GM23338 (cell line): ENCODE measurements at regions not wholly inside any gene's neighbourhood (a gene's known extent, or its start where the extent isn't known, plus 50 kb on each side); places are given as distances from the start of the nearest gene placed in this dataset.

Experiments used
- ATAC-seq: fragments of 200-7000 bp; cut with Tn5 transposase; 3 replicates; pipeline ENCODE4 v1.9.1; 2020
- DNase-seq: peaks from one replicate; pipeline ENCODE4 v3.0.0-alpha.2; 2015; ENCODE audit warnings: low spot score
- H2AFZ ChIP-seq: fragments of 200-600 bp; sonication (generic); 2 replicates; pipeline ENCODE4 v1.8.0; 2016; ENCODE audit warnings: antibody characterized with exemption, mild to moderate bottlenecking, moderate library complexity
- H3F3A ChIP-seq: fragments of 200-600 bp; sonication (generic); replicated peaks from 2 replicates; pipeline ENCODE4 v1.8.0; 2017; ENCODE audit warnings: antibody characterized with exemption, mixed run types, low read depth
- H3K27ac ChIP-seq: fragments of 200-600 bp; sonication (generic); 2 replicates; pipeline ENCODE4 v1.6.1; 2016; ENCODE audit warnings: low read depth
- H3K27me3 ChIP-seq: fragments of 200-600 bp; sonication (generic); 2 replicates; pipeline ENCODE4 v1.8.0; 2016; ENCODE audit warnings: mild to moderate bottlenecking, mixed run types, moderate library complexity; ENCODE audit not compliant: insufficient read depth
- H3K36me3 ChIP-seq: fragments of 200-600 bp; sonication (generic); 2 replicates; pipeline ENCODE4 v1.8.0; 2016; ENCODE audit warnings: mild to moderate bottlenecking; ENCODE audit not compliant: insufficient read depth
- H3K4me1 ChIP-seq: fragments of 200-600 bp; sonication (generic); 2 replicates; pipeline ENCODE4 v1.8.0; 2016; ENCODE audit warnings: mild to moderate bottlenecking, moderate library complexity; ENCODE audit not compliant: insufficient read depth
- H3K4me2 ChIP-seq: fragments of 200-600 bp; sonication (generic); 2 replicates; pipeline ENCODE4 v1.7.1; 2017; ENCODE audit warnings: mixed run types
- H3K4me3 ChIP-seq: fragments of 200-600 bp; sonication (generic); 2 replicates; pipeline ENCODE4 v1.6.1; 2016; ENCODE audit warnings: mixed run types
- H3K79me2 ChIP-seq: fragments of 200-600 bp; sonication (generic); replicated peaks from 2 replicates; pipeline ENCODE4 v1.8.0; 2017; ENCODE audit warnings: mild to moderate bottlenecking; ENCODE audit not compliant: insufficient read depth
- H3K9me2 ChIP-seq: fragments of 200-600 bp; sonication (generic); 2 replicates; pipeline ENCODE4 v1.8.0; 2017; ENCODE audit not compliant: insufficient read depth
- H4K20me1 ChIP-seq: fragments of 200-600 bp; sonication (generic); replicated peaks from 2 replicates; pipeline ENCODE4 v1.8.0; 2017; ENCODE audit warnings: mild to moderate bottlenecking; ENCODE audit not compliant: insufficient read depth
- H3K27ac Mint-ChIP-seq: 2 replicates; pipeline ENCODE4 v1.8.0; 2020; ENCODE audit warnings: inconsistent platforms, mild to moderate bottlenecking, moderate library complexity, mixed read lengths
- H3K27me3 Mint-ChIP-seq: 3 replicates; pipeline ENCODE4 v1.8.0; 2022; ENCODE audit warnings: low read depth, mild to moderate bottlenecking, moderate library complexity, mixed read lengths, inconsistent platforms; ENCODE audit not compliant: insufficient read depth, poor library complexity
- H3K36me3 Mint-ChIP-seq: 3 replicates; pipeline ENCODE4 v1.8.0; 2021; ENCODE audit warnings: low read depth, mild to moderate bottlenecking, inconsistent platforms, moderate library complexity, mixed read lengths
- H3K4me1 Mint-ChIP-seq: 3 replicates; pipeline ENCODE4 v1.8.0; 2020; ENCODE audit warnings: mild to moderate bottlenecking, inconsistent platforms, mixed read lengths
- H3K4me3 Mint-ChIP-seq: 3 replicates; pipeline ENCODE4 v1.8.0; 2021; ENCODE audit warnings: moderate library complexity, mild to moderate bottlenecking, inconsistent platforms, mixed read lengths
- H3K9me3 Mint-ChIP-seq: 3 replicates; pipeline ENCODE4 v1.8.0; 2020; ENCODE audit warnings: moderate library complexity, mild to moderate bottlenecking, inconsistent platforms, mixed read lengths
- CREB1 ChIP-seq: fragments of 250-450 bp; sonication (Bioruptor Pico); IDR thresholded peaks from 2 replicates; pipeline ENCODE4 v1.5.0; 2020; ENCODE audit warnings: low read depth, mild to moderate bottlenecking, moderate library complexity
- CTCF ChIP-seq, 2 experiments: fragments of 200-600 bp in 1 of 2; sonication (generic) in 1 of 2; conservative IDR thresholded peaks; 2 replicates each; pipeline versions ENCODE4 v1.5.1 to v1.6.1; 2016 to 2017; ENCODE audit warnings: antibody characterized with exemption in 2 of 2, low read depth in 2 of 2, mild to moderate bottlenecking in 2 of 2, moderate library complexity in 1 of 2
- ETS1 ChIP-seq: IDR thresholded peaks from 2 replicates; pipeline ENCODE4 v1.6.1; 2016; ENCODE audit warnings: antibody characterized with exemption
- EZH2 ChIP-seq: fragments of 200-600 bp; sonication (generic); IDR thresholded peaks from one replicate; pipeline ENCODE4 v1.8.0; 2017; ENCODE audit warnings: antibody characterized with exemption, mild to moderate bottlenecking, low read depth; ENCODE audit not compliant: unreplicated experiment
- EZH2phosphoT487 ChIP-seq: fragments of 200-600 bp; sonication (generic); IDR thresholded peaks from one replicate; pipeline ENCODE4 v1.8.1; 2018; ENCODE audit warnings: antibody characterized with exemption; ENCODE audit not compliant: unreplicated experiment
- JUNB ChIP-seq: IDR thresholded peaks from one replicate; pipeline ENCODE4 v1.6.1; 2016; ENCODE audit warnings: antibody characterized with exemption; ENCODE audit not compliant: unreplicated experiment
- NANOG ChIP-seq: IDR thresholded peaks from 2 replicates; pipeline ENCODE4 v1.6.1; 2016; ENCODE audit warnings: antibody characterized with exemption, borderline replicate concordance
- POLR2AphosphoS5 ChIP-seq: IDR thresholded peaks from 2 replicates; pipeline ENCODE4 v1.6.1; 2016; ENCODE audit warnings: antibody characterized with exemption, low read depth
- REST ChIP-seq: IDR thresholded peaks from one replicate; pipeline ENCODE4 v1.6.1; 2018; ENCODE audit warnings: antibody characterized with exemption; ENCODE audit not compliant: unreplicated experiment
- STAT1 ChIP-seq: IDR thresholded peaks from one replicate; pipeline ENCODE4 v1.6.1; 2016; ENCODE audit warnings: antibody characterized with exemption; ENCODE audit not compliant: unreplicated experiment
- ZNF114 ChIP-seq: fragments of 250-450 bp; sonication (Bioruptor Pico); IDR thresholded peaks from 2 replicates; pipeline ENCODE4 v1.5.0; 2020; ENCODE audit warnings: mild to moderate bottlenecking, moderate library complexity
- ZNF462 ChIP-seq: fragments of 250-450 bp; sonication (Bioruptor Pico); IDR thresholded peaks from 2 replicates; pipeline ENCODE4 v1.5.0; 2020; ENCODE audit warnings: mild to moderate bottlenecking, moderate library complexity

- TF ChIP-seq ZNF462 (CRISPR knock-in tag) (no peak), CTCF (conservative IDR thresholded peaks at IDR 0.05; ENCODE audit: low read depth in 2 of 2) (no peak), NANOG (no peak), EZH2phosphoT487 (no peak), ETS1 (no peak), ZNF114 (CRISPR knock-in tag) (no peak), POLR2AphosphoS5 (no peak)
These were observed 152.4 kb downstream of the EBLN2 start (continued) for GRCh38 chr3:73213896-73214295.

GRCh38 chr3:73214846-73215245 is 153.4 kb downstream of the EBLN2 start:
- no peak overlapping the region for H3K4me2 ChIP-seq
- Mint-ChIP-seq H3K9me3 (0 out of 3 replicates have a peak, but pooled peaks cover 2% of the 10 kb centered on the region), H3K27me3 (no peaks in the 10 kb centered on the region), H3K4me1 (no peaks in the 10 kb centered on the region), H3K4me3 (no peak overlapping the region), H3K27ac (no peak overlapping the region), H3K36me3 (no peaks in the 10 kb centered on the region)
- H3F3A ChIP-seq, result no peaks in the 10 kb centered on the region
- DNase-seq, result no peak
- no peaks in the 10 kb centered on the region for H4K20me1 ChIP-seq
- ATAC-seq, result no peak
- no peaks in the 10 kb centered on the region; the same call in 1 of the 2 replicates for H3K9me2 ChIP-seq
- no peak overlapping the region for H3K27ac ChIP-seq
- no peak overlapping the region for H2AFZ ChIP-seq
- no peaks in the 10 kb centered on the region for H3K36me3 ChIP-seq
- no peak overlapping the region for H3K4me3 ChIP-seq
- H3K4me1 ChIP-seq, result no peaks in the 10 kb centered on the region
- H3K27me3 ChIP-seq, result no peaks in the 10 kb centered on the region
- no peaks in the 10 kb centered on the region for H3K79me2 ChIP-seq
- no peak for TF ChIP-seq ETS1
- TF ChIP-seq POLR2AphosphoS5, result no peak
- no peak for TF ChIP-seq STAT1
- TF ChIP-seq REST, result no peak
- no peak for TF ChIP-seq JUNB
- TF ChIP-seq EZH2, result no peak
- TF ChIP-seq CREB1 (CRISPR knock-in tag), result no peak
- no peak for TF ChIP-seq ZNF114 (CRISPR knock-in tag)
